ENCODE measurements at regions not wholly inside any gene's neighbourhood (a gene's known extent, or its start where the extent isn't known, plus 50 kb on each side); places are given as distances from the start of the nearest gene placed in this dataset.
A peak's percentile ranks its signal among the peaks of the same experiment; 100 is the strongest.
"Not testable (repeated sequence)": the region's sequence is repeated elsewhere in the genome, so short reads cannot be mapped to it uniquely, and the experiment has no call there.

DNA sequence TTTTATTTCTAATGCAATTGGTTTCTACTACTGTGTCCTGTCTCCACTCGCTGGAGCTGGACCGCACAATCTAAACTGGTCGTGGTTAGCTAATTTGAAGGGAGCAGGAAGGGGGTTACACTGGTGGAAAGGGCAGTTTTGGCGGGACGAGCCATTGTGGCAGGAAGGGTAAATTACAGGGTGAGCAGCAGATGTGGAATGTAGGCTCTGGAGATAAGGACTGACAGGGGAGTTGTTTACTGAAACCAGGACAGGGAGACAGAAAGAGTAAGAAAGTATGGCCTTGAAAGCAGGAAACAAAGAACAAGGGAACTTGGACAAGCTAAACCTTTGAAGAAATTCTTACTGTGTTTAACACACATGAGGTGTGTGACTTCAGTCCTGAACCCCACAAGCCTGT lies 147.8 kb downstream of the ATXN7L3B start:
- no peak for DNase-seq (ENCODE audit: low read depth in 2 of 2)

DNA sequence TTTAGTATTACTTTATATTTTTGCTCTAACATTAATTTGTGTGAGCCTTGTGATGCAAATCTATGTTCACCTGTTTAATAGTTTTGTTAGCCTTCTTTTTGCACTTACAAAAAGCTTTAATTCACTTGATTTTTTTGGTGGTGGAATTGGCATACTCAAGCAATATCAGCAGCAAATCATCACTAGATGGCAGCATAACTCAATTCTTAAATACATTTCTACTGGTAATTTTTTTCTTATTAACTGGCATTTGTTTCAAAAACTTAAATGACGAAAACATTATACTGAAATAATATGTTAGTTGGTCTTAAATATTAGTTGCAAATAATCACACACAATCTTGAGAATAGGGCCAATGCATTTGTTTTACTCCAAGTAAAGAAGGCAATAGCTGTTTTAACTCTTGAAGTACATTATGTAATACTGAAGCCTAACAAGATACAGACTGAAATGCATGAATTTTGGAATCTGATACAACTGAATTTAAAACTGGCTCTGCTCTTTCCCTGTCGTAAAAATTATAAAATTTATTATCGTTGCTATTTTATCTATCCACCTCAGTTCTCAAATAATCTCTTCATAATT lies 151.5 kb downstream of the ATXN7L3B start:
- DNase-seq (ENCODE audit: low read depth in 2 of 2) = peak; percentile 23 to 53

DNA sequence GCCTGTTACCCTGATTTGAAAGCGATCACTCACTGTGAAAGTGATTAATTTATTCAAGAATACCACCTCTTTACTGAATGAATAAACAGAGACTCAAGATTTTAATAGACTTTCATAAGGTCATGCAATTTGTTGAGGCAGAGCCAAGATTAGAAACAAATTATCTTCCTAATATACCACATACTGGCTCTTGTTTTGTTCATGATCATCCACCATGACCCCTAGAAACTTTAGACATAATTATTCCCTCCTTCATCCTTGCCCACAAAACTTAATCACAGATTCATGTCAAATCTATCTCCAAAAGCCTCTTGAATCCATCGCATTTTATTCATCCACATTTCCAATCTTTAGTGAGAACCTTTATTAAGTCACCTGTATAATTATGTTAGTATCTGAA lies 152.3 kb downstream of the ATXN7L3B start:
- DNase-seq (ENCODE audit: low read depth in 2 of 2) = no peak

DNA sequence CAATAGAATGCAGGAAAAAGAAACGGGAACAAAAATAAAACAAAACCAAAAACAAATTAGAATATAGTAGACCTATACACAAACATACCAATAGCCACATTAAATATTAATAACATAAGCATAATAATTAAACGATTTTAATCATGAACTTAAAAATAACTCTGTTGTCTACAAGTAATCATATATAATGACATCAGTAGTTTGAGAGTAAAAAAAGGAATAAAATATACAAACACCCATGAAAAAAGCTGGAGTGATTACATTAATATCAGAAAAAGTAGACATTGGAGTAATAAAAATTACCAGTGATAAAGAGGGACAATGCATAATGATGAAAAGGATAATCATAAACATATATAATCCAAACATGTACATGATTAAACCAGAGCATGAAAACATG lies 181.8 kb downstream of the ATXN7L3B start:
- no peak for DNase-seq (ENCODE audit: low read depth in 2 of 2)

DNA sequence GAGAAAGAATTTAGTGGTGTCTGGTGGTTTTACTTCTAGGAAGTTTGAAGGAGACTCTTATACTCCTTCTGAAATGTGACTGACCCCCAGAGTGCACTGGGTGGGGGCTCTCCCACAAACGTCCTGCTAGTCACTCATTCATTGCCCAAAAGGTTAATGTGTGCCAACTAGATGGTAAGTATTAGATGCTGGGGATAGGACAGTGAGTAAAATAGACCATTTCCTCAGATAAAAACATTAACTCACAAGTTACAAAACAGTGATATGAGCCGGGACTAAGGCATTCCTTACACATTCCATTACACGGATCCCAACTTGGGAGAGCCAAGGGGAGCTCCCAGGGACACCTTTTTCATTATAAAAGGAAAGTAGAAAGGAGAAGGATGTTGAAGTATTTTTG lies 185.1 kb downstream of the ATXN7L3B start:
- DNase-seq (ENCODE audit: low read depth in 2 of 2) = no peak

DNA sequence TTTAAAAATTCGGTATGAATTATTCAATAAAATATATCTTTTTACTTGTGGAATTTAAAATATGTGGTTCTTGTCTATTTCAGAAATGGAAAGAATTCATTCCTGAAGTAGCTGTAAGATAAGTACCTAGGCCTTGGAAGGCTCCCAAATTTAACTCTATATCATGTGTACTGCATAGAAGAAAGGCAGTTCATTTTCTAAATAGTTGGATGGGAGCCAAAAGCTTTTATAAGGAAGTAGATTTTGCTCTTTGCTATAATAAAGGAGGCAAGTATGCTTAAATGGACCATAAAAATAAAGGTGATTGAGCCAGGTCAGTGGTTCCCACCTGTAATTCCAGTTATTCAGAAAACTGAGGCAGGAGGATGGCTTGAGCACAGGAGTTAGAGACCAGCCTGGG lies 187.5 kb downstream of the ATXN7L3B start:
- no peak for DNase-seq (ENCODE audit: low read depth in 2 of 2)

DNA sequence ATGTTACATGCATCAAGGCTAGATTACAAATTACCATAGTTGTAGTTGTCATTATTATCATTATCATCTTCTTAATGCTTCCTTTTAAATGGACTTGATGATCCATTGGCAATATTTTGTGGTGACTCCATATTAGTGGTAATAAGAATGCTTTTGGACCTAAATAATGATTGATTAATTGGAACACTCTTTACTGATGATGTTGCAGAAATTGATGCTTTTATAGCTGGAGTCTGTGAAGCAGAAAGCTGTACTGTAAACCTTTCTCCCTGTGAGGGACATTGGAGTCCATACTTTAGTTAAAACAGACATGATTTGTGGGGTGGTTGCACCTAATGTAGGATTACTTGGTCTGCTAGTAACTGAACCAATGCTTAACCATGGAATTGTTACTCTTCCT lies 190.4 kb downstream of the ATXN7L3B start:
- DNase-seq (ENCODE audit: low read depth in 2 of 2) = no peak

DNA sequence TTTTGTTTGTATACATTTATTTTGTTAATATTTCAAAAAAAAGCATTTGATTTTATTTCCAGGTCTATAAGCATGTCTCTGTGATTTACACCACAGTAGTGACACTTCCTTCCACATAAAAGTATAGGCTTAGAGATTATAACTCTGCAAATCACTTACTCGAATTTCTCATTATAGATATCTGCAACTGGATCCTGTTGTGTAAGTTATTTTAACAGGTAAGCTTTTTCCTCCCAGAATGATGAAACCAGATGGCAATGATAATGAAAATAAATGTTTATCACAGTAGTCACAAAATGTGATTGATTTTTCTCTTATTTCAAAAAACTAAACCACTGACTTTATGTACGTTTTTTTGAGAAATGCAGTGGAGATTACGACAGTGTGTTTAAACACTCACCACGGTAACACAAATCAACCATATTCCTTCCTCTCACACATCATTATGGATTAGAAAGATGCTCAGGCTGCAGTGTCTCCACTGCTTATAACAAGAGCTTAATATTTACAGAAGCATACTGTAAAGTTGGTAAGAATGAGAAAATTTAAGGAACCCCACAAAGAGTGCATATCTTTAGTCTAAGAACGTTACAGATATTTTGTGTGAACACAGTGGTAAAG lies 194.6 kb downstream of the ATXN7L3B start:
- DNase-seq (ENCODE audit: low read depth in 2 of 2) = no peak

DNA sequence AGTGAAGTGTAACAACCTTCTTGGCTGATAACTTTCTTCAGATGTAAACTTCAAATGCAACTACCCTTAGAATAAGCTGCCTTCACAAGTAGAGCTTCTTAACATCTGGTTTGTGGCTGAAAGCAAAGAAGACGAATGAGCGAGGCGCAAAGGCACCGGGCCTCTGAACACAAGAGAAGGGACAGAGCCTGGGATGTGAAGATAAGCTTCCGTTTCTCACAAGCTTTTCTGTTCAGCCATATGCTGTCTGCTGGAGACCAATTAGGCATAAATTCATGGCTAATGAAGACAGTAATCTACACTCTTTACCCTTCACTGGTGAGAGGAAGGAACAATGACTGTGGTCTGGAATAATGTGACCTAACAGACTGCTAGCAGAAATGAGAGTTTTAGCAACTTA lies 195.2 kb downstream of the ATXN7L3B start:
- no peak for DNase-seq (ENCODE audit: low read depth in 2 of 2)

DNA sequence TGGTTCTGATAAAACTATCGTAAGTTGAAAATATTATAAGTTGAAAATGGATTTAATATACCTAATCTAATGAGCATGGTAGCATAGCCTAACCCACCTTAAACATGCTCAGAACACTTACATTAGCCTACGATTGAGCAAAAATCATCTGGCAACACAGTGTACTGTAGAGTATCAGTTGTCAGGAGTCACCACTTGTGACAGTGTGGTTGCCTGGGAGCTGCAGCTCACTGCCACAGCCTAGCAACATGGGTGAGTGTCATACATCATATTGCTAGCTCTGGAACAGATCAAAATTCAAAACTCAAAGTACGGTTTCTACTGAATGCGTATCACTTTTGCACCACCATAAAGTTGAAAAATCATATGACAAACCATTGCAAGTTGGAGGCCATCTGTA lies 203.5 kb downstream of the ATXN7L3B start:
- DNase-seq (ENCODE audit: low read depth in 2 of 2) = no peak

DNA sequence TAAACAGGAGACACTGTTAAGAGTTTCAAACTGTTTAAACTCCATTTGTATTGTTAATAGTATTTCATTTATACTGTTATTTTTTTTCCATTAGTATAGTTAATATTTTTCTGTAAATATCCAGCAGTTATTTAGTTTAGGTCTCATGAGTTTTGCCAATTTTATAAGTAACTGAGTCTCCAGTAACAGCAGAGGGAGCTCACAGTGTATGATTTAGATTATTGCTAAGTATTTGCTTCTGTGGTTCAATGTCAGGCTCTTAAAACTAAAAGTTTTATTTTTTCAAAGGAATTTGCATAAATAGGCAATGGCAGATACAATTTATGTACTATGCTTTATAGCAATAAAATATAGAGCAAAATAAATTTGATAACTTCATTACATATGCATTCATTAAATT lies 209.7 kb downstream of the ATXN7L3B start:
- DNase-seq (ENCODE audit: low read depth in 2 of 2) = no peak

DNA sequence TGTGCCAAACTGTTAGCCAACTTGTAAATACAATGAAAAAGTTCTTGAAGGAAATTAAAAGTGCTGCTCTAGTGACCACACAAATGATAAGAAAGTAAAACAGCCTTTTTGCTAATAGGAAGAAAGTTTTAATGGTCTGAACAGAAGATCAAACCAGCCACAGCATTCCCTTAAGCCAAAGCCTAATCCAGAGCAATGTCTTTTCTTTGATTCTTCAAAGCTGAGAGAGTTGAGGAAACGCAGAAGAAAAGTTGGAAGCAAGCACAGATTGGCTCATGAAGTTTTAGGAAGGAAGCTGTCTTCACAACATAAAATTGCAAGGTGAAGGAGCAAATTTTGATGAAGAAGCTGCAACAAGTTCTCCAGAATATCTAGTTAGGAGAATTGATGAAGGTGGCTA lies 213.8 kb downstream of the ATXN7L3B start:
- no peak for DNase-seq (ENCODE audit: low read depth in 2 of 2)

DNA sequence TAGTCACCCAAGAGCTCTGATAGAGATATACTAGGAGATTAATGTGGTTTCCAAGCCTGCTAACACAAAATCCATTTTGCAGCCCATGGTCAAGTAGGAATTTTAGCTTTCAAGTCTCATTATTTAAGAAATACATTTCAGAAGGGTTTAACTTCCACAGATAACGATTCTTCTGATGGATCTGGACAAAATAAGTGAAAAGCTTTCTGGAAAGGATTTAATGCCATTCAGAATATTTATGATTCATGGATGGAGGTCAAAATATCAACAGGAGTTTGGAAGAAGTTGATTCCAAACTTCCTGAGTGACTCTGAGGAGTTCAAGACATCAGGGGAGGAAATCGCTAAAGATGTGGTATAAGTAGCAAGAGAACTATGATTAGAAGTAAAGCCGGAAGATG lies 214.6 kb downstream of the ATXN7L3B start:
- no peak for DNase-seq (ENCODE audit: low read depth in 2 of 2)

DNA sequence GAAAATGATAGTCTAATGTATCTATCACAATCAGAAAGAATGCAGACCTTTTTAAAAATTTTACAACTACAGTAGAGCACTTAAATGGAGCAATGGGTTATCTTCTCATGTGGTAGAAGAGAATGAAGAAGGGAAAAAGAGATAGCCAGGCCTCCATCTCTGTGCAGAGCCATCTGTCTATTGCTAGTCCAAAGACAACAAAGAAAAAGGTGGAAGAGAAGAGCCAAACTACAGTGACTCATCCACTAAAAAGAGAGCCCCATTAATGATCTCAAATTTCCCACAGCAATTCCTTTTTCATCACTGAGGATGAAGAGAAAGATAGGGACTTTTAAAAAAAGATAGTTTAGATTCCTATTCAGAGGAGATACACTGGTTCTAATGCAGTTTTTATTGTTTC lies 232.9 kb downstream of the ATXN7L3B start:
- no peak for DNase-seq (ENCODE audit: low read depth in 2 of 2)

DNA sequence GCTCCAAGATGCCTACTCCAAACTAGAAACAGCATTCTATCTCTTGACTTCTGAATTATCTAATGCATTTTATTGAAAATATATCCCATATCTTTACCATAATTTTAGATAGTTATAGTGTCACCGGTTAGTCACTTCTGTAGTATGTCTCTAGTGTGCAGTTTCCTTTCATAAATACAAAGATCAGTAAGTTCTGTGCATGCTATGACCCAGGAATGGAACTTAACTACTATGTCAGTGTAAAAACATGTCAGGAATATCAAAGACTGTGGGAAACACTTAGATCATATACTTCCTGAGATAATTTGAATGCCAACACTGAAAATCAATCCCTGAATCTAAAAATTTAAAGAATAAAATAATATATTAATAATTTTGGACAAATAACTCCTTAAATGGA lies 237.6 kb downstream of the ATXN7L3B start:
- DNase-seq (ENCODE audit: low read depth in 2 of 2) = no peak

DNA sequence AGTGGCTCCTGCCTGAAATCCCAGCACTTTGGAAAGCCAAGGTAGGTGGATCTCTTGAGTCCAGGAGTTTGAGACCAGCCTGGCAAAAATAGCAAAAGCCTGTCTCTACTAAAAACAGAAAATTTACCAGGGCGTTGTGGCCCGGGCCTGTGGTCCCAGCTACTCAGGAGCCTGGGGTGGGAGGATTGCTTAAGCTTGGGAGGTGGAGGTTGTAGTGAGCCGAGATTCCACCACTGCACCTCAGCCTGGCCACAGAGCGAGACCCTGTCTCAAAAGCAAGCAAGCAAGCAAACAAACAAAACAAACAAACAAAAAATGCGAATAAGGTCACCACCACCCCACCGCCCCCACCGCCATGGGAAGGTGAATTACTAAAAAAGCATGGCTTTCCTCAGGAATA lies 238.7 kb downstream of the ATXN7L3B start:
- DNase-seq (ENCODE audit: low read depth in 2 of 2) = no peak

DNA sequence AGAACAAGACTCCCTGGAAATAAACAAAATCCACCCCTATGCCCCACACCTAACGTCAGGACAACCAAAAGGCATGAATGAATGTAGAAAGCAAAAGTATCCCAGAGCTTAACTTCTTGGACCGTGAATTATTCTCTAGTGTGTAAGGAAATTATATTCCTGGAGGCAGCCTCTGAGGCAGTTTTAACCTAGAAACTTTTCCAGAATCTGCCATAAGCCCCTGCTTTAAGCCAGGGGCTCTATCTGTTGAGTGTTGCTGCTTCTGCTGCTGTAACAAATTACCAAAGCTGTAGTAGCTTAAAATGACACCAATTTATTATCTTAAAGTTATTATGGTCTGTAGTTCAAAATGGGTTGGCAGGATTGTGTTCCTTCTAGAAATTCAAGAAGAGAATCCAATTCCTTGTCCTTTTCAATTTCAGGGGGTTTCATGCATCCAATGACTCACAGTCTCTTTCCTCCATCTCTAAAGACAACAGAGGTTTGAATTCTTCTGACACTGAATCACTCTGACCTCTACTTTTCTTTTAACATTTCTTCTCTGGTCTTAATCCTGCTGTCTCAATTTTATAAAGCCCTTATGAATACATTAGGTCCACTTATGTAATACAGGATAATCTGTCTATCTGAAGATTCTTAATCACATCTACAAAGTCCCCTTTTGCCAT lies 242.7 kb downstream of the ATXN7L3B start:
- no peak for DNase-seq (ENCODE audit: low read depth in 2 of 2)

DNA sequence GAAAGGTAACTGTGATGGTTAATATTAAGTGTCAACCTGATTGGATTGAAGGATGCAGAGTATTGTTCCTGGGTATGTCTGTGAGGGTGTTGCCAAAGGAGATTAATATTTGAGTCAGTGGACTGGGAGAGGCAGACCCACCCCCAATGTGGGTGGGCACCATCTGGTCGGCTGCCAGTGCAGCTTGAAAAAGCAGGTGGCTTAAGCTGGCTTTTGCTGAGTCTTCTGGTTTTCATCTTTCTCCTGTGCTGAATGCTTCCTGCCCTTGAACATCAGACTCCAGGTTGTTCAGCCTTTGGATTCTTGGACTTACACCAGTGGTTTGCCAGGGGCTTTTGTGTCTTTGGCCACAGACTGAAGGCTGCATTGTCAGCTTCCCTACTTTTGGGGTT lies 243.2 kb downstream of the ATXN7L3B start:
- DNase-seq (ENCODE audit: low read depth in 2 of 2) = not testable (repeated sequence)

DNA sequence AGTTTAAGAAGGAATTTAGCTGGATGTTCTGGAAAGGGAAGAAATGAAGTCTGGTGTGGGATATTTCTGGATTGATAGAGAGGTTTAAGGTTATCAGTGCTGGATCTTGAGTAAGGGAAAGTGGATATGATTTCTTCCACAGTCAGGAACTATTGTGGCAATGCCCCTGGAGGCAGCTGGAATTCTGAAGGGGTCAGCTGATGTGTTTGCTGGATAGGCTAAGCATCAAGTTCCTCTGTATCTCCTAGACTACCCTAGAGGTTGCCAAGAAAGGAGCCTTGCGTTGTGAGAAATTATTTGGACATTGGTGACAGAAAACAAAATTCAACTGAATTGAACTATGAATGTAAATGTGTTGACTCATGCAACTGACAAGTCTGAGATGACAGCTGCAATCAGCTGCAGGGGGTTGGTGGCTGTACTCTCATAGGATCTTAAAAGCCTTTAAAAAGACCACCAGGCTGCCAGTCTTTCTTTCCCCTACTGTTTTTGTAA lies 244.4 kb downstream of the ATXN7L3B start:
- DNase-seq (ENCODE audit: low read depth in 2 of 2) = no peak

DNA sequence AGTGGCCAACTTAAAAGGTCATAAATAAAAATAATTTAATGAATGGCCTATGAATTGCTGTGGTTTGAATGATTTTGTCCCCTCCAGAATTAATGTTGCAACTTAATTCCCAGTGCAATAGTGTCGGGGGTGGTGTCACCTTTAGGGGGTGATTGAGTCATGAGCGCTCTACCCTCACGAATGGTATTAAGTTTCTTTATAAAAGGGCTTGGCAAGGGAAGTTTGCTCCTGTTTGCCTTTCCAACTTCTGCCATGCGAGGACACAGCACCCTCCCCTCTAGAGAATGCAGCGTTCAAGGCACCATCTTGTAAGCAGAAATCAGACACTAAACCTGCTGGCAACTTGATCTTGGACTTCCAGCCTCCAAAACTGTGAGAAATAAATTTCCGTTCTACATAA lies 253.3 kb downstream of the ATXN7L3B start:
- DNase-seq (ENCODE audit: low read depth in 2 of 2) = no peak

DNA sequence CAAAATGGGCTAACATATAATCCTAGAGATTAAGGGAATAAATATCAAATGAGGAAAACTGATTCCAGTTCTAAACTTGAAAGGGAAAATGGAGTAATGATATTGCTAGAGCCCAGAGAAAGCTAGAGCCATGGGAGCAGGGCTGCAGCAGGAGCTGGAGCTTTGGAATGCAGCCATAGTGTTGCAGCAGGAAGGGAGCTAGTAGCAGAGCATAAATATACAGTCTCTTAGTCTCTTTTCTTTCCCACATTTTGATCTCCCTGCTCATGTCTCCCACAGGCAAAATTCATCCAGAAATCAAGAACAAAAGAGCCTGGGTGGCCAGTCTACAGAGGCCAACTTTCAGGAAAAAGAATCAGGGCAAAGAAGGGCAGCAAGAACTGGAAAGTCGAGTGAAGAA lies 253.7 kb downstream of the ATXN7L3B start:
- DNase-seq (ENCODE audit: low read depth in 2 of 2) = no peak

DNA sequence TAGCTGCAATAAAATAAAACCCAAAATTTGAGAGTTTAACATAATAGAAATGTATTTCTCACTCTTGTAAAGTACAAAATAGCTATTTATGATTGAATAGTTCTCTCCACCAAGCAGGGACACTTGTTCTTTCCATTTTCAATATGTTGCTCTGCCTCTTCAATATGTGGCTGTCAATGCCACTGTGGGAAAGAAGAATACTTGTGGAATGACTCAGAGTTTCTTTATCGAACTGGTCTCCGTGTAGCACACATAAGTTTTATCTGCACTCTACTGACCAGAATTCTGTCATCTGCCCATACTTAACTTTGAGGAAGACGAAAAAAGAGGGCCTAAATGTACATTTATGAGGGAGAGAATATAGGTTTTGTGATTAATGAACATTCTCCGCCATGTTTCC lies 256.9 kb downstream of the ATXN7L3B start:
- DNase-seq (ENCODE audit: low read depth in 2 of 2) = no peak

DNA sequence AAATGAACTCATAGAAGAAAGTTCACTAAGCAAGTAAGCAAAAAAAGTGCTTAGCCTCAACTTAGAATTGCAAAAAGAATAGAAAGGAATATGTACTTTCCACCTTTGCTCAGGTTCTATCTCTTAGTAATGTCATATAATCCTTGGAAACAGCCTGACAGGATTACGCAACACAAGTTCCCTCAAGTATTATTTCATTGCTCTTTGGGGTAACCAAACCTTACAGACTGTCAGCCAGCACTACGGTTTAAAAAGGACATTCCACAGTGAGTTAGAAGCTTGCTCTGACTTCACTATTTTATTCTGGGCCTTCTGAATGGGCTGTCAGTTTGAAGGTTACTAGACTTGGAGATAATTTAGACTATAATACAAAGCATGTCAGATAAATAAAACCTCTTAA lies 264.0 kb downstream of the ATXN7L3B start:
- DNase-seq (ENCODE audit: low read depth in 2 of 2) = no peak

Data from dermis microvascular lymphatic vessel endothelial cell (primary cell).